Prostate gland (tissue), 2 donors: ENCODE measurements at regions not wholly inside any gene's neighbourhood (a gene's known extent, or its start where the extent isn't known, plus 50 kb on each side); places are given as distances from the start of the nearest gene placed in this dataset.

Experiments
- DNase-seq: peaks from one replicate; pipeline ENCODE4 v3.0.0-alpha.2; 2019; ENCODE audit warnings: low spot score
- H3K27ac ChIP-seq, 2 donors: fragments of 200-600 bp; sonication (generic); 2 replicates each; pipeline ENCODE4 v1.5.1; 2017 to 2019
- H3K27me3 ChIP-seq: fragments of 200-600 bp; sonication (generic); replicated peaks from 2 replicates; pipeline ENCODE4 v1.5.1; 2019; ENCODE audit not compliant: insufficient read depth
- H3K36me3 ChIP-seq, 2 donors: fragments of 200-600 bp; sonication (generic); 1 replicate in 1 of 2; 2 replicates in 1 of 2; pipeline versions ENCODE4 v1.5.1 to v1.8.1; 2017 to 2019
- H3K4me1 ChIP-seq: fragments of 200-600 bp; sonication (generic); replicated peaks from 2 replicates; pipeline ENCODE4 v1.5.1; 2019
- H3K4me3 ChIP-seq, 2 donors: fragments of 200-600 bp; sonication (generic); 2 replicates each; pipeline ENCODE4 v1.5.1; 2017 to 2019
- H3K9me3 ChIP-seq: fragments of 200-600 bp; sonication (generic); 2 replicates; pipeline ENCODE4 v1.5.1; 2017
- CTCF ChIP-seq, 4 experiments: fragments of 200-600 bp in 2 of 4; fragments of 450-650 bp in 2 of 4; sonication (generic) in 2 of 4; IDR thresholded peaks; 1 replicate in 3 of 4; 2 replicates in 1 of 4; pipeline ENCODE4 v1.5.1; 2016 to 2019; ENCODE audit warnings: antibody characterized with exemption in 4 of 4, mild to moderate bottlenecking in 2 of 4, moderate library complexity in 2 of 4
- POLR2A ChIP-seq: fragments of 450-650 bp; IDR thresholded peaks from one replicate; pipeline ENCODE4 v1.6.1; 2016; ENCODE audit warnings: antibody characterized with exemption, mild to moderate bottlenecking
- POLR2AphosphoS5 ChIP-seq: sonication (generic); formaldehyde crosslinking; IDR thresholded peaks from one replicate; pipeline ENCODE4 v1.6.1; 2017; ENCODE audit warnings: antibody characterized with exemption
- WGBS: methylation state at CpG from one replicate; pipeline ENCODE4 v1.1.5; 2018; 5-methylcytosine and 5-hydroxymethylcytosine counted together
- intact Hi-C: fragments of 100-400 bp; cut with DNase I; formaldehyde crosslinking; loops from one replicate; pipeline ENCODE4 v1.14.2; 2022

DNA sequence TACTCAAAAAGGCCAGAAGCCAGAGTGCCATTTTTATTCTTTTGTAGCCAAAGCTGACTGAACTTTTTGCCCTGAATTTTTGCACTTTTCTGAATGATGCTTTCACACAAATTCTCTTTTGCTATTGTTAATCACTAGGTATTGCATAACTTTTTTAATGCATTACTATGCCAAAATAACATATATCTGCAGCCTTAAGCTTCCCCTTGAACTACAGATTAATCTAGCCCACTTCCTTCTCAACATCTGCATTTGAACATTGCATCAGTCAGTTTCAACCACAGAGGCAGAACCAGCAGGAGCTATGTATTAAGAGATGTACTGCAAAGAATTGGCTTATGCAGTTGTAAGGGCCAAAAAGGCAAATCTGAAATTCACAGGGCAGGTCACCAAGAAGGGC lies 197.6 kb upstream of the GYPA start:
- Histone ChIP-seq H3K4me3 (no peak overlapping the region), H3K9me3 (no peaks in the 10 kb centered on the region), H3K27me3 (no peaks in the 10 kb centered on the region), H3K36me3 (no peaks in the 10 kb centered on the region), H3K4me1 (no peaks in the 10 kb centered on the region), H3K27ac (no peak overlapping the region)
- intact Hi-C loops: no loop called here
- DNase-seq: no peak
- no peak for TF ChIP-seq CTCF (IDR thresholded peaks at IDR 0.05)
- no peak for TF ChIP-seq POLR2AphosphoS5
- TF ChIP-seq POLR2A: no peak

DNA sequence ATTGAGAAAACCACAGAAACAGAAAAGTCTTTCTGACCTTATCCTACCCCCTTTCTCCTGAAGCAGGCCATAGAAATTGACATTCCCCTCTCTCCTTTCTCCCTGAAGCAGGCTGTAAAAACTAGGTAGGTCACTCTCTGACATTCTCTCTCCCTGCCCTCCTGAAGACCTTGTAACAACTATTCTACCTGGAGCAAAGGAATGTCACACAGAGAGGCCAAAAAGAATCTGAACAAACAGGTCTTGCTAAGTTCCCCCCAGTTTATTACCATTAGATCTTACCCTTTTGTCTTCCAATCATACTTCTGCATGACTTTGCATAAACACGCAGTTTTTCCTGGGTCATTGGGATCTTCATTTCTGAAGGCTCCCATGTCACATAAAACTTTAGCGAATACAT lies 198.3 kb upstream of the GYPA start:
- no peak for DNase-seq
- no peaks in the 10 kb centered on the region for H3K36me3 ChIP-seq
- H3K27ac ChIP-seq: no peak overlapping the region
- no peak overlapping the region for H3K4me3 ChIP-seq
- H3K9me3 ChIP-seq: no peaks in the 10 kb centered on the region
- intact Hi-C loops: no loop called here
- TF ChIP-seq POLR2A (no peak), CTCF (IDR thresholded peaks at IDR 0.05) (no peak), POLR2AphosphoS5 (no peak)
- no peaks in the 10 kb centered on the region for H3K27me3 ChIP-seq
- no peaks in the 10 kb centered on the region for H3K4me1 ChIP-seq
- 42% methylated on average over 2 of the region's 2 CpGs for WGBS

GRCh38 chr4:144340931-144341330 lies 200.4 kb upstream of the GYPA start:
- TF ChIP-seq CTCF (IDR thresholded peaks at IDR 0.05) (no peak), POLR2A (no peak), POLR2AphosphoS5 (no peak)
- Histone ChIP-seq H3K27me3 (no peaks in the 10 kb centered on the region), H3K36me3 (no peaks in the 10 kb centered on the region), H3K4me1 (no peaks in the 10 kb centered on the region), H3K27ac (no peak overlapping the region), H3K4me3 (no peak overlapping the region), H3K9me3 (no peaks in the 10 kb centered on the region)
- intact Hi-C loops: no loop called here
- WGBS: 89% methylated on average over 2 of the region's 2 CpGs
- no peak for DNase-seq

DNA sequence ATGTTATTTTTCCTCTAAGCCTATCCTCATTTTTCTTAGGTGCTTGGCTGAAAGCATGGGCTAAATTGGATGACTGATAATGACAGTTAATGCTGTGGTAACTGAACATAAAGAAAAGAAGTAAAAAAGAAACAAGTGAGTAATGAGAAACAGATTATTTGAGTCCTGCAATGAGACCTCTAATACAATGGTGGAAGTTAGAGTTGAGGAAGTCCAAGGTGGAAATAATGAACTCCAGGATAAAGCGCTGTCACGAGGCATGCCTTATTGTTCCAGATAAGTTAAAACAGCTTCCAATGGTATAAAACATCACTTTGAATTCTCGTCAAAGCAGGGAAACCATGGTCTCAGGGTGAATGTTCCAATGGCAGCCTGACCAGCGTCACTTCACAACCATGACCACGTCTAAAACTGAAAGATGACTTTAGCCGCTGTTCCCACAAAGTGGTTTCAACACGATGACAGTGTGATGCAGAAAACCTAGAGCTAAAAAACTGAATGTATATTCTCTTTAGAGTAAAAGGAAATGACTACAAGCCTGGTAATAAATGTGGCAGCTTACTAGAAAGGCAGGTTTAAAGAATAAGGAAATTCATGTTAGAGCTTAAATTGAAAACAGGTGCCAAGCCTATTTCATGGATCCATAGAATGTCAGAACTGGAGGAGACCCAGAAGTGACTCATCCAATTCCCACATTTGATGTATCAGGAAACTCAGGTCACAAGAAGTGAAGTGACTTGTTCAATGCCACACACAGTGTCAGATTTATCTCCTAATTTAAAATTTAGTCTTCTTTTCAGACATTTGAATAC lies 202.6 kb upstream of the GYPA start:
- WGBS: 79% methylated on average over 7 of the region's 7 CpGs
- Histone ChIP-seq H3K4me3 (no peak overlapping the region), H3K4me1 (no peaks in the 10 kb centered on the region), H3K27ac (no peak overlapping the region), H3K36me3 (no peaks in the 10 kb centered on the region), H3K27me3 (no peaks in the 10 kb centered on the region), H3K9me3 (no peaks in the 10 kb centered on the region)
- DNase-seq: no peak
- intact Hi-C loops: no loop called here
- TF ChIP-seq CTCF (IDR thresholded peaks at IDR 0.05) (no peak), POLR2A (no peak), POLR2AphosphoS5 (no peak)

DNA sequence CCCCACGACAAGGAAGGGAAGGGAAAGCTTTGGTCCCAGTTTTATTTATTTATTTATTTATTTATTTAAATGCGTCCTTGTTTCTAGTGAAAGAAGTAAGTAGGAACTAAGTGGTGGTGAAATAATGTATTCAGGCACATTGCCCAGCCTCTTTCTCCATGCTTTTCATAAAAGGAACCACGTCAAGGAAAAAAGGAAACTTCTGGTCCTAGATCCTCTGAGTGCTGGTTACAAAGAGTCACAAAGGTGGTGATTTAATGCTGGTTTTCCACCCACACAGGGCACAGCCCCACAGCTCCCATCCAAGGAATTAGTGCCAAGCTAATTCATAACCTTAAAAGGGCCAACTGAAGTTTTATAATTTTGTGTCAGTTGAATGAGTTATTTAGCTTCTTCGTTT lies 206.6 kb upstream of the GYPA start:
- H3K4me3 ChIP-seq: no peak overlapping the region
- intact Hi-C loops: no loop called here
- WGBS: 70% methylated on average over 4 of the region's 4 CpGs
- H3K36me3 ChIP-seq: no peaks in the 10 kb centered on the region
- no peak overlapping the region for H3K27ac ChIP-seq
- no peak for TF ChIP-seq POLR2A
- no peak for TF ChIP-seq CTCF (IDR thresholded peaks at IDR 0.05)
- no peaks in the 10 kb centered on the region for H3K27me3 ChIP-seq
- DNase-seq: no peak
- H3K9me3 ChIP-seq: no peaks in the 10 kb centered on the region
- H3K4me1 ChIP-seq: no peaks in the 10 kb centered on the region
